GM10266 (cell line): ENCODE measurements at regions not wholly inside any gene's neighbourhood (a gene's known extent, or its start where the extent isn't known, plus 50 kb on each side); places are given as distances from the start of the nearest gene placed in this dataset.

Experiments
- DNase-seq: peaks from one replicate; pipeline ENCODE4 v3.0.0; 2012; ENCODE audit errors: extremely low spot score
- CTCF ChIP-seq: IDR thresholded peaks from 2 replicates; pipeline ENCODE4 v1.5.1; 2012; ENCODE audit warnings: mild to moderate bottlenecking, low read depth; ENCODE audit not compliant: control insufficient read depth, insufficient read depth; ENCODE audit errors: missing control alignments

GRCh38 chr4:173682609-173683008, 152.6 kb upstream of the HAND2 start:
- no peak for TF ChIP-seq CTCF
- no peak for DNase-seq

GRCh38 chr4:173680278-173680677, 150.2 kb upstream of the HAND2 start:
- TF ChIP-seq CTCF: no peak
- no peak for DNase-seq

GRCh38 chr4:173675446-173675845, 145.4 kb upstream of the HAND2 start:
- TF ChIP-seq CTCF: no peak

GRCh38 chr4:173669460-173670179, 139.6 kb upstream of the HAND2 start:
- TF ChIP-seq CTCF: no peak
- no peak for DNase-seq

More at GRCh38 chr4:173675446-173675845, 145.4 kb upstream of the HAND2 start:
- DNase-seq: no peak

GRCh38 chr4:173661001-173661400, 131.0 kb upstream of the HAND2 start:
- TF ChIP-seq CTCF: no peak
- no peak for DNase-seq

- no peak for DNase-seq
- TF ChIP-seq CTCF: no peak
Measured at GRCh38 chr4:173656898-173657297, 126.9 kb upstream of the HAND2 start.

- no peak for TF ChIP-seq CTCF
- DNase-seq: no peak
Measured at GRCh38 chr4:173652283-173652931, 122.4 kb upstream of the HAND2 start.
